Caco-2 (cell line): ENCODE measurements at regions not wholly inside any gene's neighbourhood (a gene's known extent, or its start where the extent isn't known, plus 50 kb on each side); places are given as distances from the start of the nearest gene placed in this dataset.

Source experiments
- BruUV-seq: library from RNA; stranded (reverse); fragments of 400-500 nt; replicated peaks from 2 replicates; lab custom pipeline; 2021; lab: Mats Ljungman, UMichigan
- CTCF ChIA-PET: fragments of 300-600 bp; sonication (Branson Sonifier 250); formaldehyde crosslinking; loops from one replicate; lab custom pipeline; 2022; ENCODE audit warnings: antibody characterized with exemption; lab: Charles Lee
- POLR2A ChIA-PET: fragments of 300-600 bp; sonication (Branson Sonifier 250); formaldehyde crosslinking; loops from one replicate; lab custom pipeline; 2022; ENCODE audit warnings: antibody characterized with exemption; lab: Charles Lee
- DNase-seq, 2 experiments: peaks; one replicate each; pipeline versions ENCODE4 v3.0.0 to v3.0.0-alpha.2; 2020 to 2022
- H3K27me3 ChIP-seq: replicated peaks from 2 replicates; pipeline ENCODE4 v1.6.0; 2011; ENCODE audit warnings: low read length; ENCODE audit not compliant: control insufficient read depth, insufficient read depth
- H3K36me3 ChIP-seq: 2 replicates; pipeline ENCODE4 v1.5.1; 2011; ENCODE audit warnings: low read length; ENCODE audit not compliant: control insufficient read depth, insufficient read depth
- H3K4me1 ChIP-seq: fragments of 250-450 bp; sonication (Bioruptor Pico); 2 replicates; pipeline ENCODE4 v1.5.1; 2020; ENCODE audit warnings: mild to moderate bottlenecking
- H3K4me3 ChIP-seq: 2 replicates; pipeline ENCODE4 v1.5.1; 2011; ENCODE audit warnings: low read depth, mild to moderate bottlenecking, control low read depth, low read length
- H3K9me3 ChIP-seq: fragments of 250-450 bp; sonication (Bioruptor Pico); 2 replicates; pipeline ENCODE4 v1.5.1; 2020; ENCODE audit warnings: mild to moderate bottlenecking, moderate library complexity
- H3K27ac Mint-ChIP-seq: one replicate; pipeline ENCODE4 v1.8.0; 2022; ENCODE audit warnings: mixed read lengths; ENCODE audit not compliant: unreplicated experiment
- H3K27me3 Mint-ChIP-seq: one replicate; pipeline ENCODE4 v1.8.0; 2022; ENCODE audit warnings: mixed read lengths; ENCODE audit not compliant: insufficient read depth, unreplicated experiment
- H3K36me3 Mint-ChIP-seq: one replicate; pipeline ENCODE4 v1.8.0; 2022; ENCODE audit warnings: mild to moderate bottlenecking, mixed read lengths; ENCODE audit not compliant: insufficient read depth, unreplicated experiment
- H3K4me1 Mint-ChIP-seq: one replicate; pipeline ENCODE4 v1.8.0; 2022; ENCODE audit warnings: low read depth, mixed read lengths; ENCODE audit not compliant: unreplicated experiment
- H3K4me3 Mint-ChIP-seq: one replicate; pipeline ENCODE4 v1.8.0; 2022; ENCODE audit warnings: mild to moderate bottlenecking, moderate library complexity, mixed read lengths; ENCODE audit not compliant: unreplicated experiment
- H3K9me3 Mint-ChIP-seq: one replicate; pipeline ENCODE4 v1.8.0; 2022; ENCODE audit warnings: mixed read lengths; ENCODE audit not compliant: unreplicated experiment
- intact Hi-C: fragments of 100-400 bp; cut with micrococcal nuclease; formaldehyde crosslinking; loops from one replicate; pipeline ENCODE4 v1.10.0; 2022; ENCODE audit not compliant: unreplicated experiment
- TF ChIP-seq, protein P1 (sequence below), 2 experiments: fragments of 200-600 bp in 1 of 2; IDR thresholded peaks; 1 replicate in 1 of 2; 2 replicates in 1 of 2; pipeline versions ENCODE4 v1.5.1 to v1.8.0; 2011 to 2022; ENCODE audit warnings: antibody characterized with exemption in 1 of 2, control low read depth in 1 of 2, inconsistent platforms in 1 of 2, low read depth in 1 of 2, low read length in 1 of 2, mild to moderate bottlenecking in 1 of 2, moderate library complexity in 1 of 2; ENCODE audit not compliant: insufficient read depth in 1 of 2, severe bottlenecking in 1 of 2, unreplicated experiment in 1 of 2

DNA sequence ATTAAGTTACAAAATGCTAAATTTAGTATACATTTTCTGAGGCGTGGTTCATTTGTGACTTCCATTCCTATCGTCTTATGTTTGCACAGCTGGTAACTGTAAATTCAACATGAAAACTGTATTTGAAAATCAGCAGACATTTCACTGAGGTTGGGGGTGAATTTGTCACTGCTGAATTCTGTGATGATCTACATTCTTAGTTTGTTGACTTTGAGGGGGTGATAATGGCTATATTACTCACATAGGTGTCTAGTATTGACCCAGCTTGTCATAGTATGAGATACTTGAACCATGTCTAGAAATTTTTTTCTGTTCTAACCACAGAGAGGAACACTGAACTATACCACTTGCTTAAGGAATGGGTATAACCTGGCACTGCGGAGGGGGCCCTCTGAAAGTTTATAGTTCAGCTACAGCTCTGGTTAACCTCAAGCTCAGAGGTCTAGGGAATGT lies 313.3 kb downstream of the PIK3R1 start:
- POLR2A ChIA-PET: no interaction called here
- intact Hi-C loops: no loop called here
- Histone ChIP-seq H3K4me1 (no peaks in the 10 kb centered on the region), H3K36me3 (no peaks in the 10 kb centered on the region), H3K9me3 (0 out of 2 replicates have a peak, but pooled peaks cover 6% of the 10 kb centered on the region), H3K4me3 (no peak overlapping the region), H3K27me3 (no peaks in the 10 kb centered on the region)
- Mint-ChIP-seq H3K9me3 (peaks cover 12% of the 10 kb centered on the region), H3K27ac (no peak overlapping the region), H3K4me3 (no peak overlapping the region), H3K4me1 (peaks cover 7% of the 10 kb centered on the region), H3K27me3 (no peaks in the 10 kb centered on the region), H3K36me3 (no peaks in the 10 kb centered on the region)
- CTCF ChIA-PET: no interaction called here
- DNase-seq: no peak
- no TSS peak for BruUV-seq
- TF ChIP-seq, protein P1, sequence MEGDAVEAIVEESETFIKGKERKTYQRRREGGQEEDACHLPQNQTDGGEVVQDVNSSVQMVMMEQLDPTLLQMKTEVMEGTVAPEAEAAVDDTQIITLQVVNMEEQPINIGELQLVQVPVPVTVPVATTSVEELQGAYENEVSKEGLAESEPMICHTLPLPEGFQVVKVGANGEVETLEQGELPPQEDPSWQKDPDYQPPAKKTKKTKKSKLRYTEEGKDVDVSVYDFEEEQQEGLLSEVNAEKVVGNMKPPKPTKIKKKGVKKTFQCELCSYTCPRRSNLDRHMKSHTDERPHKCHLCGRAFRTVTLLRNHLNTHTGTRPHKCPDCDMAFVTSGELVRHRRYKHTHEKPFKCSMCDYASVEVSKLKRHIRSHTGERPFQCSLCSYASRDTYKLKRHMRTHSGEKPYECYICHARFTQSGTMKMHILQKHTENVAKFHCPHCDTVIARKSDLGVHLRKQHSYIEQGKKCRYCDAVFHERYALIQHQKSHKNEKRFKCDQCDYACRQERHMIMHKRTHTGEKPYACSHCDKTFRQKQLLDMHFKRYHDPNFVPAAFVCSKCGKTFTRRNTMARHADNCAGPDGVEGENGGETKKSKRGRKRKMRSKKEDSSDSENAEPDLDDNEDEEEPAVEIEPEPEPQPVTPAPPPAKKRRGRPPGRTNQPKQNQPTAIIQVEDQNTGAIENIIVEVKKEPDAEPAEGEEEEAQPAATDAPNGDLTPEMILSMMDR (IDR thresholded peaks at IDR 0.05; ENCODE audit: insufficient read depth in 1 of 2, low read depth in 1 of 2, low read length in 1 of 2, severe bottlenecking in 1 of 2, unreplicated experiment in 1 of 2): no peak

DNA sequence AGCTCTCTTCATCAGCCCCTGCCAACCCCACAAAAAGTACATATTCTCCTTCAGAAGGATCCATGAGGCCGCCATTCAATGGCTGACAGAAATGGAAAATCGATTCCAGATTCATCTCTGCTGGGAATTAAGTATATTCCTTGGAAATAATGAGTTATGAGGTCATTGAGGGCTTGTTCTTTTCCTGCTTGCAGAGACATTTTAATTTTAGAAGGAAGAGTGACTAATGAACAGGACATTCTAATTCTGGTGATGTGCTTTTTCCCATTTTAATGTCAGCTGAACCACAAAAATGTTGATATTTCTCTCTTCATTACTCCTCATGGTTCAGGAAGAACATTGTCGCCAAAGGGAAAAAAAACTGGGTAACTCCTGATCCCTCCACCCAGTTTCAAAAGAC lies 314.0 kb downstream of the PIK3R1 start:
- 0 out of 2 replicates have a peak, but pooled peaks cover 6% of the 10 kb centered on the region for H3K9me3 ChIP-seq

DNA sequence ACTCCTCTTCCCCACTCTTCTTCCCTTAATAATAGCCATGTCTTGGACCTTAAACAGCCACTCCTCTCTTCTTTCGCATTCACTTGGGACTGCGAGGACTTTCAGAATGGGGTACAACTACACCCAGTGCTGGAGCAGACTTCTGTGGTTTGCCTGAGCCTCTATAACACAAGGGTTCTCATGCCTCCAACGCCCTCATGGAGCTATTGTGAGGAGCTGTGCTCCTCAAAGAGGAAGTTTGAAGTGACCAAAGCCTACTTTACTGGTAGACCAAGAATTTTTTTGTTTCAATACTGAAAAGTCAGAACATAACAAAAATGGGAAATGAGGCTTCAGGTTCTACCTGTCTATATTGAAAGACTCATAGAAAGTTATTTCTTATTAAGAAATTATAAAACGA lies 316.4 kb downstream of the PIK3R1 start:
- Mint-ChIP-seq H3K4me1 (no peaks in the 10 kb centered on the region), H3K36me3 (no peaks in the 10 kb centered on the region), H3K9me3 (peaks cover 12% of the 10 kb centered on the region), H3K27me3 (no peaks in the 10 kb centered on the region), H3K27ac (no peak overlapping the region), H3K4me3 (no peak overlapping the region)
- intact Hi-C loops: no loop called here
- 0 out of 2 replicates have a peak, but pooled peaks cover 6% of the 10 kb centered on the region for H3K9me3 ChIP-seq
- no peaks in the 10 kb centered on the region; the same call in 1 of the 2 replicates for H3K4me1 ChIP-seq
- H3K27me3 ChIP-seq: no peaks in the 10 kb centered on the region
- H3K36me3 ChIP-seq: no peaks in the 10 kb centered on the region
- ChIA-PET POLR2A (no interaction called here), CTCF (no interaction called here)
- no peak overlapping the region for H3K4me3 ChIP-seq
- DNase-seq: no peak
- TF ChIP-seq, protein P1 (IDR thresholded peaks at IDR 0.05; ENCODE audit: insufficient read depth in 1 of 2, low read depth in 1 of 2, low read length in 1 of 2, severe bottlenecking in 1 of 2, unreplicated experiment in 1 of 2): no peak
- no TSS peak for BruUV-seq

More for the DNA sequence above, 314.0 kb downstream of the PIK3R1 start:
- BruUV-seq: no TSS peak
- TF ChIP-seq, protein P1 (IDR thresholded peaks at IDR 0.05; ENCODE audit: insufficient read depth in 1 of 2, low read depth in 1 of 2, low read length in 1 of 2, severe bottlenecking in 1 of 2, unreplicated experiment in 1 of 2): no peak
- Histone ChIP-seq H3K36me3 (no peaks in the 10 kb centered on the region), H3K4me1 (no peaks in the 10 kb centered on the region; the same call in 1 of the 2 replicates), H3K27me3 (no peaks in the 10 kb centered on the region), H3K4me3 (no peak overlapping the region)
- ChIA-PET POLR2A (no interaction called here), CTCF (no interaction called here)
- Mint-ChIP-seq H3K4me1 (peaks cover 5% of the 10 kb centered on the region), H3K27me3 (no peaks in the 10 kb centered on the region), H3K4me3 (no peak overlapping the region), H3K27ac (no peak overlapping the region), H3K36me3 (no peaks in the 10 kb centered on the region), H3K9me3 (peaks cover 12% of the 10 kb centered on the region)
- DNase-seq: no peak
- intact Hi-C loops: no loop called here
